NCI-H345 (cell line): ENCODE measurements at regions not wholly inside any gene's neighbourhood (a gene's known extent, or its start where the extent isn't known, plus 50 kb on each side); places are given as distances from the start of the nearest gene placed in this dataset.

Experiments
- DNase-seq: peaks from one replicate; lab custom pipeline; 2025; lab: John Stamatoyannopoulos, UW

DNA sequence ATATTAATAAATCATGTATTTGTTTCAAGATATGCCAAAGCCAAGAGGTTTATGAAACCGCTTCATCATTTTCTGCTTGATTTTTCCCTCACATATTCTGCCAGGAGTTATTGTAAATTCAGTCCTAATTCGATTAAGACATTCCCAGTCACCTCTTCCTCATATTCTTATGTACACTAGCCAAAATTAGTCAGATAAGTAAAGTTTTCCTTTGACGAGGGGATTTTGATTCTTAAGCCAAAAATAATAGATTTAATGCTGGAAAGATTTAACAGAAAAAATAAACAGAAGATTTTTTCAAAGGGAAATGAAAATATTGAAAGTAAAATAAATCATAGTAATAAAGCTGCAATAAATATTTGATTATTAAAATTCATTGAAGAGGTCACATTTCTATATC, 51.0 kb upstream of the VEGFC start:
- DNase-seq: no peak

DNA sequence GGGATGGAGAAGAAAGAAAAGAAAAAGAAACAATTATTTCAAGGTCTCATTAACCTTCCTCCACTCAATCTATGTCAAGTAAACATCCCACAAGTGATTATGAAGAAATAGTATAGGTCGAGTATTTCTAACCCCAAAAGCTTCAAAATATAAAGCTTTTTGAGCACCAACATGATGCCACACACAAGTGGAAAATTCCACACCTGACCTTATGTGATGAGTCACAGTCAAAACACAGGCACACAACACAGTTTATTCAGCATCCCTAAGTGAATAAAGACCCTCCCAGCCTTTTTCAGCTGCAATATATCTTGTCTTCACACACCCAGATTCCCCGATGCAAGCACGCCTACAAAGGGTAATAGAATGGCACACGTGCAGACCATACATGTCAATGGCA, 51.7 kb upstream of the VEGFC start:
- DNase-seq: no peak

- no peak for DNase-seq
Measured at GRCh38 chr4:176845636-176846035, 52.9 kb upstream of the VEGFC start.

GRCh38 chr4:176849076-176849475, 56.4 kb upstream of the VEGFC start:
- DNase-seq: no peak

DNA sequence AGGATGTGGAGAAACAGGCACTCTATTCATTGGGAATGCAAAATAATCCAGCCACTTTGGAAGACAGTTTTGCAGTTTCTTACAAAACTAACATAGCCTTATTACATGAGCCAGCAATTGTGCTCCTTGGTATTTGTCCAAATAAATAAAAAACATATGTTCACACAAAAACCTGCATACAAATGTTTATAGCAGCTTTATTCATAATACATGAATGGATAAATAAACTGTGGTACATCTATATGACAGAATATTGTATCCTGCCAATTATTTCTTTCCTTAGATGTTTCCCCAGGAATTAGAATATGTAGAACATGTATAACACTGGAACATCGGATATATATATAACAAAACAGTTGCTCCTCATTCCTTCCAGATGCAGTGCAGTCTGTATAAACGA, 57.7 kb upstream of the VEGFC start:
- no peak for DNase-seq

DNA sequence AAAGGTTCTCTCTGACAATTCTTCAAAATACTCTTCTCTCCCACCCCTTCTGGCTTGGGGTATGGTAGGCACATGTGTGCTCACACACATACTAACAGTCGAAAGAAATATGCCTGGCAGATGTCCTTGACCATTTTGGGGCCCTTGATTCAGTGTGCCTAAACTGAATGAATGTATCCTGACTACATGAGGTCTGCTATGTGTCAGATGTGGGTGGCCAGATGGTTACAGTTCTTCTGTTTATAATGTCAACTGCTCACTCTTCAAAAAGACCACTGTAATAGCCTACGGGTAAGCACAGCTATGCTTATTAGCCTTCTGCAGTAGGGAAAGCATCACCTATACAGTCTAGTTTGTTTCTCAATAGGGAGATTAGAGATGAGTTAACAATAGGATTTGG, 63.7 kb upstream of the VEGFC start:
- DNase-seq: no peak

DNA sequence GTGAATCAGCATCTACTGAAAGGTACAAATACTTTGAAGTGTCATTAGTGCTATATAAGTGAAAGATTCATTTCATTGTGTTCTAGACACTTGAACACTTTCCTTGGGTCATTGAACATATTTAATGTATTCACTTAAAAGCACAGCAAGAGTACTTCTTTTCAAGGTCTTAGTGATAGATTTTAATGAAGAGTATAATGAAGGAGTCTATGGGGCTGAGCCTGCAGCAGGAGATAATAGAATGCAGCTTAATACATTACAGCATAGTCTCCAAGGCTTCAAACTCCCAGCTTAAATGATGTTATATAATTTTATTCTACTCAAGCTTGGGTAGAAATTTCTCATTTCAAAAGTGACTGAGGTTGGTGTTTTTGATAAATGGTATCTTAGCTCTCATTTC, 66.1 kb upstream of the VEGFC start:
- no peak for DNase-seq

DNA sequence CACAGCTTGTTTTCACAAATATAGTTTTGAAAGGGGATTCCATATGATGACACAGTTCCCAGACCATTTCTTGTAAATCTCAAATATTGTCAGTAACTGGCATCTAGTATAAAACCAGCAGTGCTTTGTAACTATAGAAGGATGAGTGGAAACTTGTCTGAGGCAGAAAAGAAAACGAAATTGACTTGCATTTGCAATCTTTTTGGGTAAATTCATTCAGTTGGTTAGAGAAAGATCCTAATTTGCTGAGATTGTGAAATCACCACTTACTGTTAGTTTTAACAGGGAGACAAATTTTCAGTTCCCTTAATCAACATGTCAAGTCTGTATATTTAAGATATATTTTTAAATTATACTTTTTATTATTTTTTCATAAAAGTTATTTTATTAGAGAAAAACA, 71.5 kb upstream of the VEGFC start:
- no peak for DNase-seq

- DNase-seq: no peak
Measured at GRCh38 chr4:176868676-176869075, 76.0 kb upstream of the VEGFC start.

GRCh38 chr4:176872461-176872860, 79.7 kb upstream of the VEGFC start:
- DNase-seq: no peak

GRCh38 chr4:176874721-176875445, 82.2 kb upstream of the VEGFC start:
- no peak for DNase-seq

GRCh38 chr4:176875446-176875930, 82.8 kb upstream of the VEGFC start:
- DNase-seq: no peak

- no peak for DNase-seq
Measured at GRCh38 chr4:176879380-176880116, 86.8 kb upstream of the VEGFC start.

GRCh38 chr4:176882206-176882605, 89.5 kb upstream of the VEGFC start:
- no peak for DNase-seq

GRCh38 chr4:176883108-176883550, 90.4 kb upstream of the VEGFC start:
- DNase-seq: no peak

- no peak for DNase-seq
Measured at GRCh38 chr4:176883681-176884418, 91.1 kb upstream of the VEGFC start.

GRCh38 chr4:176885224-176885623, 92.5 kb upstream of the VEGFC start:
- DNase-seq: no peak

GRCh38 chr4:176886135-176886534, 93.4 kb upstream of the VEGFC start:
- no peak for DNase-seq

DNA sequence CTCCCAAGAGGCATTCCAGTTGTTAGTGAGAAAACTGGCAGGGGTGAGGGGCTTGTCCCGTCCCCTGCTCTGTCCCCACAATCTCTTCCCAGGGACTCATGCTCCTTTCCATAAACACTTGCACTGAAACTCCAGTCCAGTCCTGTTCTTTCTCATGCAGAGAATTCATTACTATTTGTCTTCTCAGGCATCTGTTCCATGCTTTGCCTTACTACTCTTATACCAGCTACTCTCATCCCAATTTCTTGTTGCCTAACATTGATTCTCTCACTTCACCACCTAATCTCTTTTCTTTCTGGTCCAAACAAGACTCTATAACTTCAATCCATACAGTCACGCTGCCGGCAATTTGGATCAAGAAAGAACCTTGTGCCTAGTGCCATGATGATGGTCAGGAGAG, 97.1 kb upstream of the VEGFC start:
- no peak for DNase-seq

- DNase-seq: no peak
Measured at GRCh38 chr4:176894498-176894897, 101.8 kb upstream of the VEGFC start.

DNA sequence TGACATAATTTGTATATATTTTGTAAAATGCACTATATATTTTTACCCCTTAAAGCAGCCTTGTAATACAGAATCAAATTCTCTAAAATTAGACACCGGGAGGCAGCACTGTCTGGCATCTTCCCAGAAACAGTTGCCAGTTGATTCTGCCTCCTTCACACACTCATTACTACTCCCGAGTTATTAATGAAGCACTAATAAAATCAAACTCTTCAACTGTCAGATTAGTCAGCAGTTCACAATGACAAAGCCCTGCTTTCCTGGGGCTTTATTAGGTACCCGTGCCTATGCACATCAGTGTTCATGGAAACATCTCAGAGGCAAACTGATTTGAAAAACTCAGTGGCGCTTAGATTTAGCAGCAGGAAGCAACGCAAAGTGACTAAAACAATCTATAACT, 103.5 kb upstream of the VEGFC start:
- no peak for DNase-seq

- no peak for DNase-seq
Measured at GRCh38 chr4:176897226-176897625, 104.5 kb upstream of the VEGFC start.

DNA sequence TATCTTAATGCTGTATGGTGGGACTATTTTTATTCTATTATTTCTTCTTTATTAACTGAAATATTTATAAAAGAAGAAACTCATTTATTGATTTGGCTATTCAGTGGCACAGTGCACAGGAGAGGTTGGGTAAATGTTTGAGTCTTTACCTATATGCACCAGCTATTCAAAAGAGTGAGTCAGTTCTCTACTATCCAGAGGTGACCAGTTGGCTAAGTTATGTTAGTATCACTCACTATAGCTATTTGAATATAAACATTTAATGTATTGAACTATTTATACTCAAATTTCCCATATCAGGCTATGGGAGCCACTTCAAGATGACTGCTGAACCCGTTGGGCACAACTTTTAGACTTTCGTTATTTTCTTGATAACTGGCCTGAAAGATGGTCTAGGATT, 106.1 kb upstream of the VEGFC start:
- DNase-seq: no peak
